Endothelial cell (in vitro differentiated cells): ENCODE measurements at regions not wholly inside any gene's neighbourhood (a gene's known extent, or its start where the extent isn't known, plus 50 kb on each side); places are given as distances from the start of the nearest gene placed in this dataset.

Source experiments
- DNase-seq: peaks from one replicate; pipeline ENCODE4 v3.0.0; 2021; ENCODE audit warnings: low spot score
- H3K27ac Mint-ChIP-seq: one replicate; pipeline ENCODE4 v1.8.0; 2021; ENCODE audit warnings: mixed read lengths, inconsistent platforms; ENCODE audit not compliant: unreplicated experiment
- H3K27me3 Mint-ChIP-seq: one replicate; pipeline ENCODE4 v1.8.0; 2021; ENCODE audit warnings: mild to moderate bottlenecking, moderate library complexity, mixed read lengths, inconsistent platforms; ENCODE audit not compliant: unreplicated experiment
- H3K36me3 Mint-ChIP-seq: one replicate; pipeline ENCODE4 v1.8.0; 2021; ENCODE audit warnings: mild to moderate bottlenecking, low read depth, mixed read lengths, inconsistent platforms; ENCODE audit not compliant: unreplicated experiment
- H3K4me1 Mint-ChIP-seq: one replicate; pipeline ENCODE4 v1.8.0; 2021; ENCODE audit warnings: mild to moderate bottlenecking, mixed read lengths, inconsistent platforms; ENCODE audit not compliant: unreplicated experiment
- H3K4me3 Mint-ChIP-seq: one replicate; pipeline ENCODE4 v1.8.0; 2021; ENCODE audit warnings: mild to moderate bottlenecking, mixed read lengths, inconsistent platforms; ENCODE audit not compliant: unreplicated experiment
- H3K9me3 Mint-ChIP-seq: one replicate; pipeline ENCODE4 v1.8.0; 2021; ENCODE audit warnings: mixed read lengths, inconsistent platforms; ENCODE audit not compliant: unreplicated experiment
- TF ChIP-seq, protein P1 (sequence below): fragments of 200-600 bp; sonication (generic); IDR thresholded peaks from one replicate; pipeline ENCODE4 v1.5.0; 2021; ENCODE audit warnings: antibody characterized with exemption; ENCODE audit not compliant: unreplicated experiment

- TF ChIP-seq, protein P1, sequence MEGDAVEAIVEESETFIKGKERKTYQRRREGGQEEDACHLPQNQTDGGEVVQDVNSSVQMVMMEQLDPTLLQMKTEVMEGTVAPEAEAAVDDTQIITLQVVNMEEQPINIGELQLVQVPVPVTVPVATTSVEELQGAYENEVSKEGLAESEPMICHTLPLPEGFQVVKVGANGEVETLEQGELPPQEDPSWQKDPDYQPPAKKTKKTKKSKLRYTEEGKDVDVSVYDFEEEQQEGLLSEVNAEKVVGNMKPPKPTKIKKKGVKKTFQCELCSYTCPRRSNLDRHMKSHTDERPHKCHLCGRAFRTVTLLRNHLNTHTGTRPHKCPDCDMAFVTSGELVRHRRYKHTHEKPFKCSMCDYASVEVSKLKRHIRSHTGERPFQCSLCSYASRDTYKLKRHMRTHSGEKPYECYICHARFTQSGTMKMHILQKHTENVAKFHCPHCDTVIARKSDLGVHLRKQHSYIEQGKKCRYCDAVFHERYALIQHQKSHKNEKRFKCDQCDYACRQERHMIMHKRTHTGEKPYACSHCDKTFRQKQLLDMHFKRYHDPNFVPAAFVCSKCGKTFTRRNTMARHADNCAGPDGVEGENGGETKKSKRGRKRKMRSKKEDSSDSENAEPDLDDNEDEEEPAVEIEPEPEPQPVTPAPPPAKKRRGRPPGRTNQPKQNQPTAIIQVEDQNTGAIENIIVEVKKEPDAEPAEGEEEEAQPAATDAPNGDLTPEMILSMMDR, result no peak
- Mint-ChIP-seq H3K4me1 (peaks cover 19% of the 10 kb centered on the region), H3K27ac (no peak overlapping the region), H3K27me3 (peaks cover 11% of the 10 kb centered on the region), H3K4me3 (no peak overlapping the region), H3K36me3 (no peaks in the 10 kb centered on the region), H3K9me3 (no peaks in the 10 kb centered on the region)
- DNase-seq, result no peak
Observed at GRCh38 chr2:71941726-71942525, 205.7 kb downstream of the CYP26B1 start.

DNA sequence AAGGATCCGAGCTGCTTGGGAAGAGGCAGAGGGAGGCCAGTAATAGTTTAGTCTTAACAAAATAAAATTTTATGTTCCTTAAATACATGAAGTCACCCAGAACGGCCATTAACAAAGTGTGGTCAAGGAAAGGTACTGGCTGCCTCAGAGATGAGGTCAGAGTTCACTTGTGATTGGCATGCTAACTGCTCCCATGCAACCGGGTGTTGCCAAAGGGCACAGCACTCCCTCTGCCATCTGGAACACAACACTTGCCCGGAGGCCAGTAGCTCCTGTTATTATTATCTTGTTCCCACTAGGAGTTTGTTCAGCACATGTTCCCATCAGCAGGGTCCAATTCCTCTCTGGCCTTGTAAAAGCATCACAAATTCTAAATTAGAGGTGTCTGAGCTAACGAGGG is 207.0 kb downstream of the CYP26B1 start:
- Mint-ChIP-seq H3K36me3 (no peaks in the 10 kb centered on the region), H3K4me3 (peak overlapping the region; percentile 22), H3K27me3 (peaks cover 11% of the 10 kb centered on the region), H3K9me3 (no peaks in the 10 kb centered on the region), H3K27ac (no peak overlapping the region), H3K4me1 (peaks cover 19% of the 10 kb centered on the region)
- TF ChIP-seq, protein P1, result no peak
- no peak for DNase-seq

- H3K27me3 Mint-ChIP-seq, result peaks cover 11% of the 10 kb centered on the region
- TF ChIP-seq, protein P1, result no peak
Observed at GRCh38 chr2:71939588-71940535, 207.8 kb downstream of the CYP26B1 start.

DNA sequence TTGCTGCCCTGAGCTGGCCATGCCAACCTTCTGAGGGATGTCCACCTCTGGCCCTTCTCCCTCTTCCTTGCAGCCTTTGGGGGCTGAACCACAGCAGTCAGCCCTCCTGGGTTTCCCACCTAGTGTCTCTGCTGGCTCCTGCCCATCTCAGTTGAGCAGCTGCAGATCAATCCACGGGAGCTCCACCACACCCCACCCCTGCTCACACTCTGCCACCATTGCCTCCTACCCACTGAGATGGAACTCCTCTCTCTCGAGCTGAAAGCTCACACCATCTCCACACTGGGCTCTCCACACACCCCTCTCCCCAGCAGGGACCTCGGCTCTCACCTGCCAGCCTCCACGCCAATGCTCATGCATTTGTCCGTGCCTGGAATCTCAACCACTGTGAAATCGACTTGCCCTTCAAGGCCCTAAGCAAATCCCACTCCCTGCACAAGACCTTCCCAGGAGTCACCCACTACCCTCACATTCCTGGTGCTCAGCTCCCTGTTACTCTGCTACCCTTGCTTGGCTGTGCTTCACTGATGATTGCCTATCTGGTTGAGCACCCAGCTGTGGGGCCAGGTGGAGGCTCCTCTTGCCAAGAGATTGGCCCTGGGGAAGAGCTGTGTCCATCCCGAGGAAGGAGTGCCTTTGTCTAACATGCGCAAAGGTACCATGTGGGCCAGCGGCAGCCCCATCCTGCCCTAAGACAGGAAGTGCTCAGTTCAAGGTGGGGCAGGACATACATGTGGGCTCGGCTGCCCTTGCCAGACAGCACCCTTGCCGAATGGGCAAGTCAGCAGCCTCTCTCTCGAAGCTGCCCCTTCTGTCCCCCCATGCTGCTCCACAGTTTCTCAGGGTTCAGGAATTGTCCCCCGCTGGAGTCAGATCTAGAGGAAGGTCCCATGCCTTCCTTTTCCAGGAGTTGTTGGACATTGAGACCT is 208.7 kb downstream of the CYP26B1 start:
- DNase-seq, result no peak
- Mint-ChIP-seq H3K9me3 (no peaks in the 10 kb centered on the region), H3K27me3 (peaks cover 9% of the 10 kb centered on the region), H3K4me1 (peaks cover 11% of the 10 kb centered on the region), H3K27ac (no peak overlapping the region), H3K4me3 (no peak overlapping the region), H3K36me3 (no peaks in the 10 kb centered on the region)
- TF ChIP-seq, protein P1, result no peak

More at GRCh38 chr2:71939588-71940535, 207.8 kb downstream of the CYP26B1 start:
- peaks cover 19% of the 10 kb centered on the region for H3K4me1 Mint-ChIP-seq
- no peaks in the 10 kb centered on the region for H3K36me3 Mint-ChIP-seq
- no peak for DNase-seq
- H3K27ac Mint-ChIP-seq, result no peak overlapping the region
- no peaks in the 10 kb centered on the region for H3K9me3 Mint-ChIP-seq
- H3K4me3 Mint-ChIP-seq, result no peak overlapping the region
